ENCODE measurements at regions not wholly inside any gene's neighbourhood (a gene's known extent, or its start where the extent isn't known, plus 50 kb on each side); places are given as distances from the start of the nearest gene placed in this dataset.
"Not testable (repeated sequence)": the region's sequence is repeated elsewhere in the genome, so short reads cannot be mapped to it uniquely, and the experiment has no call there.

DNA sequence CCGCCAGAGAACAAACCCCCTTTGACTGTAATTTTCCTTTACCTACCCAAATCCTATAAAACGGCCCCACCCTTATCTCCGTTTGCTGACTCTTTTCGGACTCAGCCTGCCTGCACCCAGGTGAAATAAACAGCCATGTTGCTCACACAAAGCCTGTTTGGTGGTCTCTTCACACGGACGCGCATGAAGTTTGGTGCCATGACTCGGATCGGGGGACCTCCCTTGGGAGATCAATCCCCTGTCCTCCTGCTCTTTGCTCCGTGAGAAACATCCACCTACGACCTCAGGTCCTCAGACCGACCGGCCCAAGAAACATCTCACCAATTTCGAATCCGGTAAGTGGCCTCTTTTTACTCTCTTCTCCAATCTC is 52.1 kb upstream of the FAM124A start:
- in situ Hi-C loops (cut with HindIII; ENCODE audit: low sequenced_read_pairs), result not testable (repeated sequence)

DNA sequence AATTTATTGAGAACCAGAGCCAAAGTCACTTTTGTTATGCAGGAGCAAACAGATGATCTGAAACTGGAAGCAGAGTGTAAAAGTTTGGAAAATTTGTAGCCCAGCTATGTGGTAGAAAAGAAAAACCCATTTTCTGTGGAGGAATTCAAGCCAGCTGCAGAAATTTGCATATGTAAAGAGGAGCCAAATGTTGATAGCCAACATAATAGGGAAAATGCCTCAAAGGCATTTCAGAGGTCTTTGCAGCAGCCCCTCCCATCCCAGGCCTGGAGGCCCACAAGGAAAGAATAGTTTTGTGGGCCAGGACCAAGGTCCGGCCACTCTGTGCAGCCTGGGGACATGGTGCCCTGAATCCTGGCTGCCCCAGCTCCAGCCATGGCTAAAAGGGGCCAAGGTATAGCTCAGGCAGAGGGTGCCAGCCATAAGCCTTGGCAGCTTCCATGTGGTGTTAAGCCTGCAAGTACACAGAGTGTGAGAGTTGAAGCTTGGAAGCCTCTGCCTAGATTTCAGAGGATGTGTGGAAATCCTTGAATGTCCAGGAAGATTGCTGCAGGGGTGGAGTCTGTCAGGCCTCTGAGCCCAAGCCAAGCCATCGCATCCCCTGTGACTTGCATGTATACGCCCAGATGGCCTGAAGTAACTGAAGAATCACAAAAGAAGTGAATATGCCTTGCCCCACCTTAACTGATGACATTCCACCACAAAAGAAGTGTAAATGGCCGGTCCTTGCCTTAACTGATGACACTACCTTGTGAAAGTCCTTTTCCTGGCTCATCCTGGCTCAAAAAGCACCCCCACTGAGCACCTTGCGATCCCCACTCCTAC is 52.7 kb upstream of the FAM124A start:
- in situ Hi-C loops (cut with HindIII; ENCODE audit: low sequenced_read_pairs), result loop anchor here (5.0 kb wide), 1 partner anchor 33 kb away; no protein-coding TSS in a partner anchor

DNA sequence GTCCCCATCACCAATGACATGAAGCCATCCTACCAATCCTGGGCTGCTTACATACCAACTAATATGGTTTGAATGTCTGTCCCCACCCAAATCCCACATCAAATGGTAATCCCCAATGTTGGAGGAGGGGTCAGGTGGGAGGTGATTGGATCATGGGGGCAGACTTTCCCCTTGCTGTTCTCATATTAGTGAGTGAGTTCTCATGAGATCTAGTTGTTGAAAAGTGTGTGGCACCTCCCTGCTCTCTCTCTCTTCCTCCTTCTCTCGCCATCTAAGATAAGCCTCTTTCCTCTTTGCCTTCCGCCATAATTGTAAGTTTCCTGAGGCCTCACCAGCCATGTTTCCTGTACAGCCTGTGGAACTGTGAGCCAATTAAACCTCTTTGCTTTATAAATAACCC is 53.6 kb upstream of the FAM124A start:
- in situ Hi-C loops (cut with HindIII; ENCODE audit: low sequenced_read_pairs), result loop anchor here (5.0 kb wide), 1 partner anchor 34 kb away; no protein-coding TSS in a partner anchor

- in situ Hi-C loops (cut with HindIII; ENCODE audit: low sequenced_read_pairs), result loop anchor here (5.0 kb wide), 1 partner anchor 35 kb away; no protein-coding TSS in a partner anchor
These were observed 54.6 kb upstream of the FAM124A start for GRCh38 chr13:51167393-51168191.

- in situ Hi-C loops (cut with HindIII; ENCODE audit: low sequenced_read_pairs), result no loop called here
These were observed 51.6 kb upstream of the C13orf42 start for GRCh38 chr13:51162701-51163100.
